T-cell (primary cell): ENCODE measurements at regions not wholly inside any gene's neighbourhood (a gene's known extent, or its start where the extent isn't known, plus 50 kb on each side); places are given as distances from the start of the nearest gene placed in this dataset.

Experiments used
- ATAC-seq, 4 experiments: fragments of 200-7000 bp in 3 of 4; fragments of 150-1000 bp in 1 of 4; cut with Tn5 transposase; replicated peaks in 1 of 4; 1 replicate in 3 of 4; 2 replicates in 1 of 4; pipeline ENCODE4 v1.10.0; 2021; ENCODE audit warnings: moderate library complexity in 3 of 4, mild to moderate bottlenecking in 2 of 4, moderate number of reproducible peaks in 1 of 4
- CTCF ChIA-PET, 2 donors: fragments of 300-600 bp; sonication (Branson Sonifier 250); formaldehyde crosslinking; loops; one replicate each; lab custom pipeline; 2022; ENCODE audit warnings: antibody characterized with exemption in 2 of 2; lab: Charles Lee
- POLR2A ChIA-PET, 2 donors: fragments of 300-600 bp; sonication (Branson Sonifier 250); formaldehyde crosslinking; loops; one replicate each; lab custom pipeline; 2022; ENCODE audit warnings: antibody characterized with exemption in 2 of 2; lab: Charles Lee
- DNase-seq, 35 experiments: peaks; one replicate each; pipeline versions ENCODE4 v3.0.0 to v3.0.0-alpha.2; 2013 to 2023
- H3K27ac ChIP-seq: one replicate; pipeline ENCODE4 v1.5.1; 2013; ENCODE audit warnings: low read length
- H3K27me3 ChIP-seq, 2 experiments: replicated peaks in 1 of 2; 1 replicate in 1 of 2; 2 replicates in 1 of 2; pipeline versions ENCODE4 v1.6.1 to v1.7.0; 2013; ENCODE audit warnings: low read length in 1 of 2, mixed read lengths in 1 of 2; ENCODE audit not compliant: control insufficient read depth in 2 of 2, insufficient read depth in 2 of 2; ENCODE audit errors: extremely low read depth in 1 of 2
- H3K36me3 ChIP-seq, 2 donors: 1 replicate in 1 of 2; 2 replicates in 1 of 2; pipeline versions ENCODE4 v1.6.1 to v1.7.0; 2013; ENCODE audit warnings: low read length in 1 of 2; ENCODE audit not compliant: control insufficient read depth in 2 of 2, insufficient read depth in 1 of 2; ENCODE audit errors: extremely low read depth in 1 of 2
- H3K4me1 ChIP-seq, 2 experiments: 1 replicate in 1 of 2; 2 replicates in 1 of 2; pipeline versions ENCODE4 v1.6.1 to v1.7.0; 2013; ENCODE audit warnings: low read length in 2 of 2, mixed read lengths in 1 of 2; ENCODE audit not compliant: insufficient read depth in 2 of 2, control insufficient read depth in 1 of 2; ENCODE audit errors: extremely low read depth in 1 of 2
- H3K4me3 ChIP-seq, 2 donors: 1 replicate in 1 of 2; 2 replicates in 1 of 2; pipeline versions ENCODE4 v1.5.1 to v1.7.0; 2013; ENCODE audit warnings: mild to moderate bottlenecking in 2 of 2, low read length in 1 of 2, moderate library complexity in 1 of 2; ENCODE audit not compliant: control insufficient read depth in 1 of 2; ENCODE audit errors: extremely low read depth in 1 of 2
- H3K9me3 ChIP-seq: 2 replicates; pipeline ENCODE4 v1.7.0; 2013
- H3K27ac Mint-ChIP-seq, 2 donors: one replicate each; pipeline ENCODE4 v1.8.0; 2020 to 2021; ENCODE audit warnings: mild to moderate bottlenecking in 2 of 2, mixed read lengths in 2 of 2
- H3K27me3 Mint-ChIP-seq, 2 donors: one replicate each; pipeline ENCODE4 v1.8.0; 2021 to 2022; ENCODE audit warnings: mixed read lengths in 2 of 2
- H3K36me3 Mint-ChIP-seq: one replicate; pipeline ENCODE4 v1.8.0; 2021; ENCODE audit warnings: mixed read lengths
- H3K4me1 Mint-ChIP-seq, 3 donors: one replicate each; pipeline ENCODE4 v1.8.0; 2020 to 2022; ENCODE audit warnings: mixed read lengths in 3 of 3, mild to moderate bottlenecking in 1 of 3
- H3K4me3 Mint-ChIP-seq, 3 donors: one replicate each; pipeline ENCODE4 v1.8.0; 2020 to 2022; ENCODE audit warnings: mild to moderate bottlenecking in 3 of 3, mixed read lengths in 3 of 3, moderate library complexity in 3 of 3
- H3K9me3 Mint-ChIP-seq, 3 donors: one replicate each; pipeline ENCODE4 v1.8.0; 2020 to 2022; ENCODE audit warnings: mixed read lengths in 3 of 3
- WGBS: methylation state at CpG from one replicate; pipeline ENCODE4 v1.1.5; 2013; ENCODE audit warnings: missing lambda C conversion rate; ENCODE audit not compliant: insufficient coverage; 5-methylcytosine and 5-hydroxymethylcytosine counted together

DNA sequence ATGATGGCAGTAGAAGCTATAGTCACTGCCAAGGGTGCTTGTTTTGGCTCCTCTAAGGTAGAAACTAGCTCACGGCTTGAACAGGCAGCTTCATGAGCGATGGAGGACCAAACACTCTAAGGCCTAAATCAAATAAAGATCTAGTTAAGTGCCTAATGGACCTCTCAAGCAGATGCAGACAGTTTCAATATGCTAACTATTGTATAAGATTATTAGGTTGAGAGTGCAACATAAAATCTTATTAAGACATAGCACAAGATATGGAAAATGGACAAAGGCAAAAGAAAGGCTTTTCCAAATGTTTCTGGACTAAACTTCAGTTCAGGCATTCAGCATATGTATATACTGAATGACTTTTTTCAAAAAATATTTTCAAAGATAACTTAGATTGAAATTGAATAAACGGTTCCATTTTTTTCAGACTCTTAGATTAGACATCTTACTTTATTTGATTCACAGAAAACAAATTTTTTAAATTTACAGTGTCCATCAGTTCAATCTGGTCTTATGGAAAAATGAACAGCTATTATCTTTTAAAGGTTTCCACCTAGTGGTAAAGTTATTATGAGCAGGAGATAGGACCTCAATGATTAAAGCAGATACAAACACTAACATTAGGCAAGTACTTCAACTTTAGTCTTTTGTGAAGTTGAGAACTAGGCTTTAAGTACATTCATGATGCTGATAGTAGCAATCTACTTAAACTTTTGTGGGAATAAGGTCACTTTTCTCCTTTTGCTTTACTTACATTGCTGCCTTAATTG is 1167.7 kb downstream of the MAT2B start:
- H3K27ac Mint-ChIP-seq: no peak overlapping the region
- no peaks in the 10 kb centered on the region for H3K36me3 ChIP-seq

DNA sequence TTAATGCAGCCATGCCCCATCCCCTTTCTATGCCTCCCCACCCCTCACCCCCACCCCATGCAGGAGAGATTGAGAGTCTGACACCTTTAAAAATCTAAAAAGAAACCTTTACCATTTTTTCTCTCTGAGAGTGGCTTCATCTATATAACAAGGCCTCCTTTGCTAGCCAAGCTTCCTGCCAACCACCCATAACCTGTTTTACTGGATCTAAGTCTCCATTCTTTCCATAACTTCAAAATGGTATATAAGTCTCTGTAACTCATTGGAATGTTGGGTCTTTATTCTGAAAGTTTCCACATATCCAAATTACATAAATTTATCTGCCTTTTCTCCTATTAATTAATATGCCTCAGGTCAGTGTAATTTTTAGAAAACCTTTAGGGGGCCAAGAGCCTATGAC is 1174.0 kb downstream of the MAT2B start:
- POLR2A ChIA-PET: no interaction called here
- Mint-ChIP-seq H3K4me1 (no peaks in the 10 kb centered on the region), H3K9me3 (peaks cover 0 to 8% (median 0%) of the 10 kb centered on the region in 3 donors), H3K27me3 (no peaks in the 10 kb centered on the region), H3K4me3 (no peak overlapping the region), H3K27ac (no peak overlapping the region), H3K36me3 (no peaks in the 10 kb centered on the region)
- ATAC-seq: no peak
- no peaks in the 10 kb centered on the region for H3K27me3 ChIP-seq
- no peaks in the 10 kb centered on the region for H3K4me1 ChIP-seq
- no peak overlapping the region for H3K27ac ChIP-seq
- no peak for DNase-seq
- no peaks in the 10 kb centered on the region for H3K9me3 ChIP-seq
- CTCF ChIA-PET: no interaction called here
- H3K36me3 ChIP-seq: no peaks in the 10 kb centered on the region
- H3K4me3 ChIP-seq: no peak overlapping the region

More for the DNA sequence above, 1167.7 kb downstream of the MAT2B start:
- Histone ChIP-seq H3K27ac (no peak overlapping the region), H3K4me1 (no peaks in the 10 kb centered on the region), H3K27me3 (no peaks in the 10 kb centered on the region), H3K9me3 (no peaks in the 10 kb centered on the region), H3K4me3 (no peak overlapping the region)
- Mint-ChIP-seq H3K27me3 (no peaks in the 10 kb centered on the region), H3K9me3 (peaks cover 0 to 3% (median 0%) of the 10 kb centered on the region in 3 donors), H3K4me1 (no peaks in the 10 kb centered on the region), H3K36me3 (no peaks in the 10 kb centered on the region), H3K4me3 (no peak overlapping the region)
- ChIA-PET CTCF (no interaction called here), POLR2A (no interaction called here)
- 100% methylated on average over 1 of the region's 3 CpGs for WGBS
- ATAC-seq: no peak
- no peak for DNase-seq

DNA sequence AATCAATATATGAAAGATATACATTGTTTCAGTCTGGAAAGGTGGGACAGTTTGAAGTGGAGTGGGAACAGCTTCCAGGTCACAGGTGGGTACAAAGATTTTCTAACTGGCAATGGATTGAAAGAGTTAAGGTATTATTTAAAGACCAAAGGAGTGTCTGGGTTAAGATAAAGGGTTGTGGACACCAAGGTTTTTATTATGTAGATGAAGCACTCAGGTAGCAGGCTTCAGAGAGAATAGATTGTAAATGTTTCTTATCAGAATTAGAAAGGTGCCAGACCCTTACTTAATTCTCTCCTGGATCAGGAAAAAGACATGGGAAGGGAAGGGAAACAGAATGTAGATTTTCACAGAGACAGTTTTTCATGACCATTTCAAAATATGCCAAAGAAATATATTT is 1174.8 kb downstream of the MAT2B start:
- no peaks in the 10 kb centered on the region for H3K4me1 Mint-ChIP-seq
- CTCF ChIA-PET: no interaction called here
- H3K27me3 Mint-ChIP-seq: no peaks in the 10 kb centered on the region

DNA sequence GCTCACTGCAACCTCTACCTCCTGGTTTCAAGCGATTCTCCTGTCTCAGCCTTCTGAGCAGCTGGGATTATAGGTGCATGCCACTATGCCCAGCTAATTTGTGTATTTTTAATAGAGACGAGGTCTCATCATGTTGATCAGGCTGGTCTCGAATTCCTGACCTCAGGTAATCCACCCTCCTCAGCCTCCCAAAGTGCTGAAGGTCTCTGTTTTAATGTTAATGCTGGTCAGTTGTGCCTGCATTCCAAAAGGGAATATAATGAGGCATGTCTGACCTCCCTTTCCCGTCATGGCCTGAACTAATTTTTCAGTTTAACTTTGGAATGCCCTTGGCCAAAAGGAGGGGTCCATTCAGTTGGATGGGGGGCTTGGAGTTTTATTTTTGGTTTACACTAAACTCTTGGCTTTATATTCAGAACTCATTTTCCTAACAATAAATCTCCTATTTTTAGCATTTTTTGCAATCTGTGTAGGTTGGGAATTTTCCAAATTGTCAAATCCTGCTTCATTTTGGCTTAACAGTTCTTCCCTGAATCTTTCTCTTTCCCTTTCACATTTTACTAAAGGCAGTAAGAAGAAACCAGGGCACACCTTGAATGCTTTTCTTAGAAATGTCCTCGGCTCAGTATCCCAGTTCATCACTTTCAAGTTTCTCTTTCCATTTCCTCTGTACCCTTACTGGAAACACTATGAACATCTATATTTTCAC is 1175.5 kb downstream of the MAT2B start:
- Mint-ChIP-seq H3K27ac (no peak overlapping the region), H3K27me3 (no peaks in the 10 kb centered on the region), H3K4me3 (no peak overlapping the region), H3K9me3 (peaks cover 0 to 8% (median 2%) of the 10 kb centered on the region in 3 donors), H3K4me1 (no peaks in the 10 kb centered on the region), H3K36me3 (no peaks in the 10 kb centered on the region)
- ChIA-PET POLR2A (no interaction called here), CTCF (no interaction called here)
- H3K4me1 ChIP-seq: no peaks in the 10 kb centered on the region
- H3K36me3 ChIP-seq: no peaks in the 10 kb centered on the region
- H3K27me3 ChIP-seq: no peaks in the 10 kb centered on the region
- no peaks in the 10 kb centered on the region for H3K9me3 ChIP-seq
- 46% methylated on average over 1 of the region's 5 CpGs for WGBS
- H3K27ac ChIP-seq: no peak overlapping the region
- ATAC-seq: no peak
- H3K4me3 ChIP-seq: no peak overlapping the region
- DNase-seq: no peak

More for the DNA sequence above, 1174.8 kb downstream of the MAT2B start:
- H3K27ac Mint-ChIP-seq: no peak overlapping the region
- no peak for ATAC-seq
- H3K9me3 ChIP-seq: no peaks in the 10 kb centered on the region
- POLR2A ChIA-PET: no interaction called here
- no peak overlapping the region for H3K4me3 Mint-ChIP-seq
- peaks cover 0 to 8% (median 0%) of the 10 kb centered on the region in 3 donors for H3K9me3 Mint-ChIP-seq
- H3K4me1 ChIP-seq: no peaks in the 10 kb centered on the region
- H3K27me3 ChIP-seq: no peaks in the 10 kb centered on the region
- no peak overlapping the region for H3K27ac ChIP-seq
- no peaks in the 10 kb centered on the region for H3K36me3 Mint-ChIP-seq
- H3K4me3 ChIP-seq: no peak overlapping the region
- no peaks in the 10 kb centered on the region for H3K36me3 ChIP-seq
- DNase-seq: no peak

DNA sequence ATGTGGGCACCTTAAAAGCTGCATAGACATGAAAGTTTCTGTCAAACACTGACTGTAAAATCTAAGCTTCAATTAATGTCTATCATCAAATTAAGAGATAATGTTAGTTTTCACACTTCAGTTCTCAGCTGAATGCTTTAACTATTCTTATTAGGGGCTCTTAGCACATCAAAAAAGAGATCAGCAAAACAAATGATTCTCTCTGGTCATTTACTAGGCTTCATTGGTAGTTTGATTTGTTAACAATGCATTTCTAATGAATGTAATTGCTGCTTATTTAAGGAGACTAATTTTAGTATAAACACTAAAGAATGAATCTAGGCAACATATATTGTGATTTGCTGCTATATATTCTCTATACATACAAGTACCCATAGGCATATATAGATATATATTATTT is 1182.0 kb downstream of the MAT2B start:
- Histone ChIP-seq H3K4me1 (no peaks in the 10 kb centered on the region), H3K4me3 (no peak overlapping the region), H3K36me3 (no peaks in the 10 kb centered on the region), H3K27me3 (no peaks in the 10 kb centered on the region), H3K27ac (no peak overlapping the region), H3K9me3 (no peaks in the 10 kb centered on the region)
- ATAC-seq: no peak
- Mint-ChIP-seq H3K27me3 (no peaks in the 10 kb centered on the region), H3K4me3 (no peak overlapping the region), H3K9me3 (peaks cover 4 to 9% (median 6%) of the 10 kb centered on the region in 3 donors), H3K4me1 (no peaks in the 10 kb centered on the region), H3K27ac (no peak overlapping the region), H3K36me3 (no peaks in the 10 kb centered on the region)
- POLR2A ChIA-PET: no interaction called here
- no peak for DNase-seq
- CTCF ChIA-PET: no interaction called here

DNA sequence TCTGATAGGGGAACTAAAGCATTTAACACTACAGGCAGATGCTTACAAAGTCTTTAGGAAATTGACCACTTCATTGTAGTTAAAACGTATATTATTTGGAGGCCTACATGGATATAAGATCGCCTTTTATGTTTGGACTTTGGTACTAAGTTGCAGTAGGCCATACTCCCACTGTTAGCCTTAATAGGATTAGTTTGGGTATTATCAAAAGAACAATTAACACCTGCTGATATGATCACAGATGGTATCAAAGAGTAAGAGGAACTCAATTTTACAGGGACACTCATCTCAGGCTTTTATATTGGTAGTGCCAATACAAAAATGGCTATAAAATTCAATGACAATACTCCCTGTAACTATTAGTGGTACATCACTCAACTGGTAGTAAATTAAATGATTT is 1183.0 kb downstream of the MAT2B start:
- Histone ChIP-seq H3K36me3 (no peaks in the 10 kb centered on the region), H3K4me3 (no peak overlapping the region), H3K4me1 (no peaks in the 10 kb centered on the region), H3K9me3 (no peaks in the 10 kb centered on the region), H3K27ac (no peak overlapping the region), H3K27me3 (no peaks in the 10 kb centered on the region)
- peaks cover 0 to 9% (median 8%) of the 10 kb centered on the region in 3 donors for H3K9me3 Mint-ChIP-seq
- no peak for DNase-seq
- no peak overlapping the region for H3K4me3 Mint-ChIP-seq
- no peaks in the 10 kb centered on the region for H3K36me3 Mint-ChIP-seq
- CTCF ChIA-PET: no interaction called here
- WGBS: no CpG with 5 or more reads among the region's 2 CpGs
- ATAC-seq: no peak
- POLR2A ChIA-PET: no interaction called here
- no peaks in the 10 kb centered on the region for H3K4me1 Mint-ChIP-seq
- H3K27ac Mint-ChIP-seq: no peak overlapping the region
- H3K27me3 Mint-ChIP-seq: no peaks in the 10 kb centered on the region
